Activated CD8-positive, alpha-beta memory T cell treated with anti-CD3 and anti-CD28 coated beads, Interleukin-2, amount 50 U/mL, for 1 hour (primary cell): ENCODE measurements at regions not wholly inside any gene's neighbourhood (a gene's known extent, or its start where the extent isn't known, plus 50 kb on each side); places are given as distances from the start of the nearest gene placed in this dataset.
"Not testable (repeated sequence)": the region's sequence is repeated elsewhere in the genome, so short reads cannot be mapped to it uniquely, and the experiment has no call there.

Source experiments
- DNase-seq: peaks from one replicate; pipeline ENCODE4 v3.0.0-alpha.2; 2020; ENCODE audit errors: extremely low read depth

GRCh38 chr3:150247441-150247840, 160.7 kb upstream of the TSC22D2 start:
- DNase-seq, result no peak

GRCh38 chr3:150243466-150243865, 164.6 kb upstream of the TSC22D2 start:
- no peak for DNase-seq

- no peak for DNase-seq
These were observed 165.7 kb upstream of the TSC22D2 start for GRCh38 chr3:150242220-150242936.

GRCh38 chr3:150240891-150241290, 167.2 kb upstream of the TSC22D2 start:
- DNase-seq, result no peak

- no peak for DNase-seq
These were observed 168.3 kb upstream of the TSC22D2 start for GRCh38 chr3:150239766-150240165.

- DNase-seq, result no peak
These were observed 169.0 kb upstream of the TSC22D2 start for GRCh38 chr3:150238995-150239619.

- DNase-seq, result no peak
These were observed 169.9 kb upstream of the TSC22D2 start for GRCh38 chr3:150238048-150238802.

- DNase-seq, result no peak
These were observed 170.6 kb upstream of the TSC22D2 start for GRCh38 chr3:150237490-150237889.

GRCh38 chr3:150236316-150237082, 171.6 kb upstream of the TSC22D2 start:
- no peak for DNase-seq

GRCh38 chr3:150235799-150236198, 172.3 kb upstream of the TSC22D2 start:
- DNase-seq, result no peak

- no peak for DNase-seq
These were observed 175.1 kb upstream of the TSC22D2 start for GRCh38 chr3:150232992-150233451.

GRCh38 chr3:150230037-150230436, 178.1 kb upstream of the TSC22D2 start:
- no peak for DNase-seq

GRCh38 chr3:150228626-150229025, 179.5 kb upstream of the TSC22D2 start:
- DNase-seq, result not testable (repeated sequence)

GRCh38 chr3:150227839-150228238, 180.3 kb upstream of the TSC22D2 start:
- DNase-seq, result no peak

GRCh38 chr3:150225986-150226385, 182.1 kb upstream of the TSC22D2 start:
- DNase-seq, result no peak

- DNase-seq, result no peak
These were observed 184.5 kb upstream of the TSC22D2 start for GRCh38 chr3:150223558-150223957.

GRCh38 chr3:150222691-150223489, 185.2 kb upstream of the TSC22D2 start:
- DNase-seq, result no peak

- no peak for DNase-seq
These were observed 186.1 kb upstream of the TSC22D2 start for GRCh38 chr3:150221904-150222523.

- no peak for DNase-seq
These were observed 187.3 kb upstream of the TSC22D2 start for GRCh38 chr3:150220799-150221198.

GRCh38 chr3:150220041-150220440, 188.1 kb upstream of the TSC22D2 start:
- no peak for DNase-seq

- no peak for DNase-seq
These were observed 189.3 kb upstream of the TSC22D2 start for GRCh38 chr3:150218841-150219240.
